Stomach (tissue), 4 donors: ENCODE measurements at regions not wholly inside any gene's neighbourhood (a gene's known extent, or its start where the extent isn't known, plus 50 kb on each side); places are given as distances from the start of the nearest gene placed in this dataset.

Source experiments
- EP300 ChIP-seq: sonication (generic); formaldehyde crosslinking; IDR thresholded peaks from one replicate; pipeline ENCODE4 v1.6.1; 2017; ENCODE audit warnings: antibody characterized with exemption
- POLR2A ChIP-seq, 4 donors: fragments of 450-650 bp; IDR thresholded peaks; one replicate each; pipeline ENCODE4 v1.6.1; 2016; ENCODE audit warnings: antibody characterized with exemption in 4 of 4, control low read depth in 2 of 4, mild to moderate bottlenecking in 1 of 4, moderate library complexity in 1 of 4
- TF ChIP-seq, protein P1 (sequence below), 7 experiments: fragments of 450-650 bp in 4 of 7; fragments of 200-600 bp in 3 of 7; sonication (generic) in 3 of 7; IDR thresholded peaks; one replicate each; pipeline ENCODE4 v1.5.1; 2016 to 2019; ENCODE audit warnings: antibody characterized with exemption in 7 of 7, control low read depth in 2 of 7, mild to moderate bottlenecking in 1 of 7

DNA sequence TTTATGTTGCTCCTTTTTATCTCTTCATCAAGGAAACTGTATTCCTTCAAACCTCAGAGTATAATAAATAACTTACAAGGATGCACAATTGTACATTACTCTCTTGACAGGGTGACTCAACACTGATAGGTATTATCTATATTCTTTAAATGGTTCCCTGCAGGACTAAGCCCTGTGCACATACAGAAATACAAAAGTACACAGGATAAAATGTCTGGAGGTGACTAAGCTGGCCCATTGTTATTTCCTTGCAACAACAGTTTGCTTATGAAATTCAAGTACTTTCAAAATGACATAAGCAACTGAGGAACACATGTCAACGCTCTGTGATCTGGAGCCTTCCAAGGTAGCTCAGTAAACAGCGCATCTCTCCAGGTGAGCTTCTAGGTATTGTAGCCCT, 83.8 kb upstream of the RPL34 start:
- TF ChIP-seq, protein P1, sequence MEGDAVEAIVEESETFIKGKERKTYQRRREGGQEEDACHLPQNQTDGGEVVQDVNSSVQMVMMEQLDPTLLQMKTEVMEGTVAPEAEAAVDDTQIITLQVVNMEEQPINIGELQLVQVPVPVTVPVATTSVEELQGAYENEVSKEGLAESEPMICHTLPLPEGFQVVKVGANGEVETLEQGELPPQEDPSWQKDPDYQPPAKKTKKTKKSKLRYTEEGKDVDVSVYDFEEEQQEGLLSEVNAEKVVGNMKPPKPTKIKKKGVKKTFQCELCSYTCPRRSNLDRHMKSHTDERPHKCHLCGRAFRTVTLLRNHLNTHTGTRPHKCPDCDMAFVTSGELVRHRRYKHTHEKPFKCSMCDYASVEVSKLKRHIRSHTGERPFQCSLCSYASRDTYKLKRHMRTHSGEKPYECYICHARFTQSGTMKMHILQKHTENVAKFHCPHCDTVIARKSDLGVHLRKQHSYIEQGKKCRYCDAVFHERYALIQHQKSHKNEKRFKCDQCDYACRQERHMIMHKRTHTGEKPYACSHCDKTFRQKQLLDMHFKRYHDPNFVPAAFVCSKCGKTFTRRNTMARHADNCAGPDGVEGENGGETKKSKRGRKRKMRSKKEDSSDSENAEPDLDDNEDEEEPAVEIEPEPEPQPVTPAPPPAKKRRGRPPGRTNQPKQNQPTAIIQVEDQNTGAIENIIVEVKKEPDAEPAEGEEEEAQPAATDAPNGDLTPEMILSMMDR (IDR thresholded peaks at IDR 0.05) = no peak
- no peak for TF ChIP-seq POLR2A (IDR thresholded peaks at IDR 0.05)
- no peak for TF ChIP-seq EP300
